GM12873 (cell line): ENCODE measurements at regions not wholly inside any gene's neighbourhood (a gene's known extent, or its start where the extent isn't known, plus 50 kb on each side); places are given as distances from the start of the nearest gene placed in this dataset.

Experiments used
- CTCF ChIP-seq: IDR thresholded peaks from 2 replicates; pipeline ENCODE4 v1.5.1; 2012; ENCODE audit warnings: low read depth, mild to moderate bottlenecking, moderate library complexity, low read length, control low read depth; ENCODE audit not compliant: insufficient read depth; ENCODE audit errors: missing control alignments

DNA sequence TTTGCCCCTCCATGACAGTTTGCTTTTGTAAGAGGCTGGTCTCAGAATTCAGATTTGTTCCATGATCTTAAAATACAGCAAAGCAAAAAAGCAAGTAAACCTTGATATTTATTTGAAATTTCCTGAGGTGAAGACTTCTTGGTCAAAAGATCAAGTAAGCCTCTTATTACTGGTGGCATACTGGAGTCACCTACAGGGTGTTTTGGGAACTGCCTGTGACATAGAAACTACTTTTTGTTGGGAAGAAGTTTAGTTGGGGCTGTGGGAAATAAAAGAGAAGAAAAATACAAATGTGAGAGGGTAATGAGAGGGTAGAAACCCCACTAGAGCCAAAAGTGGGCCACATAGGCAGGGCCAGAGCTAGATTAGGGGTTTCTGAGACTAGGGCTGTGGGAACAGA, 217.9 kb downstream of the OTUD1 start:
- peak; percentile 33 for TF ChIP-seq CTCF

DNA sequence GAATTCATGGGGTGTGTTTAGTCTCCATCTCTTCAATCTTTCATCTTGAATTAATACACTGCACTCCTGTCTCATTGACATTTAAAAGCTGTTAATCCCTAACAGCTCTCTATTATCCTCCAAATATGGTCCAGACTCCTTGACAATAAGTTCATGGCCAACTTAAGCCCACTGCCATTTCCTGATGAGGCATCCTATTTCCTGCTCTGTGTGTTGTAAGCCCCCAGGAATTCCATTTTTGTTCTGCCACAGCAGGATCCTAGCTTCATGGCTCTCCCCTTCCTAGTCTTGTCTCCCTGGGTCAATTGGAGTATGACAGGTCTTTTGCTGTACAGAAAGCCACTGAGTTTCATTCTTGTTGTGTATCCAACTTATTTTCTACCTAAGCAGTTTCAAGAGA, 218.8 kb downstream of the OTUD1 start:
- no peak for TF ChIP-seq CTCF

DNA sequence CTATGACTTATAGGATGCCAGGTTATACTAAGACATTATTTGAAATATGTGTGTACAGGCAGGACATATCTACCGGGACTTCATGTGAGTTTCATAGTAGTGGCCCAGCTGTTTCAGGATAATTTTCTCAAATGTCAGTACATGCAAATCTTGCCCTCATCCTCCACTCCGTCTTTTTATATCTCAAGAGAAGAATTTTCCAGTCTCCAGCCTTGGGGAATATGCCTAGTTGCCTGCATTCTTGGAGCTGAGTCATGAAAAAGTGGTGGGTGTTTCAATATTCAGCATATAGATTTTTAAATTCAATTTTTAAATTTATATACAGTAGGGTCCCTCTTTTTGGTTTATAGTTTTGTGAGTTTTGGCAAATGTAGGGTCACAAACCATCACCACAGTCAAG, 236.7 kb downstream of the OTUD1 start:
- no peak for TF ChIP-seq CTCF

- no peak for TF ChIP-seq CTCF
Observed at GRCh38 chr10:23676296-23676695, 237.4 kb downstream of the OTUD1 start.

DNA sequence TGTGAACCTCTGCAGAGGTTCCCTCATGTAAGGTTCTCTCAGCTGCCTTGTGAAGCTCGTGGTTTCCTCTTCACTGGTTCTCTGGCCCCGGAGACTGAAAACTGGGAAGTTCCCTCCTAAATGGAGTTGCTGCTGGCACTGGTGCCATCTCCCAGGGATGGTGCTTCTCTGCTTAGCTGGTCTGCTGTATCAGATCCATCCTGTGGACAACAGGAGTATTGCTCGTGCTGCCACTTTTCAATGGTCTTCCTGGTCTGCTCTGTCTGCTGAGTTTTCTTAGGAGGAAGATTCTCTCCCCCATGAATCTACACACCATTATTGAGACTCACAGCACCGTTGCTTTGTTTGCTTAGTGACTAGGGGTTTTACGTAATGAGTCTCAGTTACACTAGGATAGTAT, 247.8 kb downstream of the OTUD1 start:
- TF ChIP-seq CTCF = no peak

- no peak for TF ChIP-seq CTCF
Observed at GRCh38 chr10:23692736-23693135, 253.9 kb downstream of the OTUD1 start.

DNA sequence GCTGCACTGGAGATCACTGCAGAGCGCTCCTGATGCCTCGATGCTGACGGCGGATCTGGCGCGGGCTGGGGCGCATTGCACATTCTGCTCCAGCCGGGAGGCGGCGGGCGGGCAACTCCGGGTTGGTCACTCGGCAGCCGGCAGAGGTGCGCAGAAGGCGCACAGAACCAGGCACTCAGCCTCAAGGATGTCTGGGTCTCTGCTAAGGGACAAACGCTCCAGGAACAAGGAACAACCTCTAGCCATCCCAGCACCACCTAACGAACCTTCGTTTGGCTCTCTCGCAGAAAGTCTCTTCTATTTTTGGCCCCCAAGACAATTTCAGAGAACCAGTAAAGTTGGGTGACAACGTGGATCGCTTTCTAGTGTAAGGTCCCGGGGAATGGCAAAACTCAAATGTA, 254.6 kb downstream of the OTUD1 start:
- TF ChIP-seq CTCF = no peak

GRCh38 chr10:23693925-23694324, 255.1 kb downstream of the OTUD1 start:
- TF ChIP-seq CTCF = no peak
